GM19025 (cell line): ENCODE measurements at regions not wholly inside any gene's neighbourhood (a gene's known extent, or its start where the extent isn't known, plus 50 kb on each side); places are given as distances from the start of the nearest gene placed in this dataset.

Source experiments
- ATAC-seq: cut with Tn5 transposase; IDR thresholded peaks from one replicate; pipeline ENCODE4 v1.9.1; 2021; ENCODE audit warnings: mild to moderate bottlenecking, low read depth, moderate library complexity; ENCODE audit not compliant: unreplicated experiment

DNA sequence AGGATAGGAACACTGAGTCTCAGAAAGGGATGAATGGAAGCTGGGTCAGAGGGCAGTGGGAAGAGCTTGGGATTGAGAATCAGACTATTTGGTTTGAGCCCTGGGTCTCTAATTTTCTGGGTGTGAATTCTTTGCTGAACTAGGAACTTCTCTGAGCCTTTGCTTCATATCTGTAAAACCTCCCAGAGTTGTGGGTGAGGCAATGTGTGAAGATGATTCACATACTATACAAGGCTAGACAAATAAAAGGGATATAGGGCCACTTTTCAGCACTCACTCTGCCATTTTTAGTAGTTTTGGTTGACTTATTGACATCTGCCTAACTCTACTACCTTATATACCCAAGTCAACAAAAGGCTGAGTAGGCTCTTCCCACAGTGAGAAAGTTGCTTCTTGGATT is 77.7 kb upstream of the JUN start:
- ATAC-seq: no peak

DNA sequence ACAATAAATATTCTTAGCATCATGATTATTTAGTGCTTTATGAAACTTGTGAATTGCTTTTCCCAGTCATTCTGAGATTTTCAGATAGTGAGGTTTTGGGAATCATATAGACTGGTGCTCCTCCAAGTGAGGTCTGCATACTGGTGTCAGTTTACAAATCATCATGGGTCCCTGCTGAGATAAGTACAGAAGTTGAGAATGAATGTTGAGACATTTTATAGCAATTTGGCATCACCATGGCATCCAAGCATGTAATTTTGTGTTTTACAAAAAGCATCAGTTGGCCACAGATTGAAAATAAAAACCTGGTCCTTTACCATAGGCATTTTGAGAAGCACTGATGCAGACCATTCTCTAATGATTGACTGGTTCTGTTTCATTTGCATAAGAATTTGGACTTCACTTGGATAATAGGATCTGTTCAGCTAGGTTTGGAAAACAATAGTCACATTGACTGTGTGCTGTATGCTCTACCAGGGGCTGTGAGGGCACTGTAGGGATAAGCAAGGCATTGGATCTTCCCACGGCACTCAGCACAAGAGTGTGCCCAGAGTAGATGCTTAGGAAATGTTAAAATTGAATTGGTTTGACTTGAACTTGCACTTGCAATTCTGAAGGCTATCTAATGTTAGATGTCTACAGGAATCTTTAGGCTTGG is 79.0 kb upstream of the JUN start:
- no peak for ATAC-seq

DNA sequence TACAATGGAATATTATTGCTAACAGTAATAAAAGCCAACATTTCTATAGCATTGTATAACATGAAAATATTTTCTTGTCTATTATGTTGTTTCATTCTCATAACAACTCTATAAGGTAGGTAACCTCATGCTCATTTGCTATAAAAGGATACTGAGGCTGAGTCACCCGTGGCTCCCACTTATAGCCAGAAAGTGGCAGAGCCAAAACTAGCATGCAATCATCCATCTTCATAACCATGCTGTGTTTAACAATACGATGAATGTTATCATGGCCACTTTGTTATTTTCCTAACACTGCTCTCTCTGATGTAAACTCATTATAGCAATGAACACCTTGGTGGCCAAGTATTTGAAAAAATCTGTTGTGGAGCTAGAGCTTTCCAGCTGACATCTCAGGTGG is 80.8 kb upstream of the JUN start:
- ATAC-seq: no peak

GRCh38 chr1:58866578-58866977 is 82.7 kb upstream of the JUN start:
- ATAC-seq: no peak

DNA sequence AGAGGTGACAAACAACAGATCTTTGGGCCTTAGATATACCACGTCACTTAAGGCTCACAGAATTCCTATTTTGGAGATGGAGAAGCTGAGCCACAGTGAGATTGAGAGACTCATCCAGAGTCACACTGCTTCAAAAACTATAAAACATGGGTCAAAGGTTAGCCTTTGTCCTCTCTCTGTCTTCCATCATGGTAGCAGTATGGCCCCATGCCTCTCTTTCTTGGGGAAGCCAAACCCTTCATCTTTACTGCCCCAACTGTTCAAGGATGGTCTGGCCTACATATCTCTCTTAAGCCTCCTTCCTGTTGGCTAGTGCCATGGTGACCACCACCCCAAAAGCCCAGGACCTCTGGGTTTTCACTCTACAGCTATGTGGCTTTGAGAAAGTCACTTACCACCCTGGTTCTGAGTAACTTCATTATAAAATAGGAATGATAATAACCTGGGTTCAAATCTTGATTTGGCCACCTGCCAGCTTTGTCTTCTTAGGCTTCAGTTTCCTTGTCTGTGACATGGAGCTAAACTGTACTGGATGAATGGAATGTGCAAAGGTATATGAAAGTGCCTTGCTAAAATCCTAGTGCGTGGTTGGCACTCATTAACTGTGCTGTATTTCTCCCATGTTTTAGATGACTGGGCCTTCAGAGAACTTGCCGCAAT is 85.9 kb upstream of the JUN start:
- ATAC-seq: no peak

GRCh38 chr1:58870298-58870676 is 86.4 kb upstream of the JUN start:
- ATAC-seq: no peak

DNA sequence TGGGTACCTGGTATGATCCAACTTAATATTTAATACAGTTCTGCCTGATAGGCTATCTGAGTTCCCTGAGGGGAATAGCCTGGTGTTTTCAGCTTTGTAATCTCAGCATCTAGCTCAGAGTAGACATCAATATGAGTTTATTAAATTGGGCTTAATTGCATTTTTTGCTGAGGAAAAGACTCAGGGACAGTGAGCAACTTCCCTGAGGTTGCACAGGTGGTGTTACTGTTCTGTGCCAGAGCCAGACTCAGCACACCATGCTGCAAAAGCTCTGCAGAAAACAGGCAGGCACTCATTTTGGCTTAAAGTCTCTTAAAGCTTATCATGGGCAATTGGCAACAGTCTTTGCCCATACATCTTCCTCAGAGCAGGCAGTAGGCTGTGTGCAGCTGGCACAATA is 90.5 kb upstream of the JUN start:
- ATAC-seq: no peak

DNA sequence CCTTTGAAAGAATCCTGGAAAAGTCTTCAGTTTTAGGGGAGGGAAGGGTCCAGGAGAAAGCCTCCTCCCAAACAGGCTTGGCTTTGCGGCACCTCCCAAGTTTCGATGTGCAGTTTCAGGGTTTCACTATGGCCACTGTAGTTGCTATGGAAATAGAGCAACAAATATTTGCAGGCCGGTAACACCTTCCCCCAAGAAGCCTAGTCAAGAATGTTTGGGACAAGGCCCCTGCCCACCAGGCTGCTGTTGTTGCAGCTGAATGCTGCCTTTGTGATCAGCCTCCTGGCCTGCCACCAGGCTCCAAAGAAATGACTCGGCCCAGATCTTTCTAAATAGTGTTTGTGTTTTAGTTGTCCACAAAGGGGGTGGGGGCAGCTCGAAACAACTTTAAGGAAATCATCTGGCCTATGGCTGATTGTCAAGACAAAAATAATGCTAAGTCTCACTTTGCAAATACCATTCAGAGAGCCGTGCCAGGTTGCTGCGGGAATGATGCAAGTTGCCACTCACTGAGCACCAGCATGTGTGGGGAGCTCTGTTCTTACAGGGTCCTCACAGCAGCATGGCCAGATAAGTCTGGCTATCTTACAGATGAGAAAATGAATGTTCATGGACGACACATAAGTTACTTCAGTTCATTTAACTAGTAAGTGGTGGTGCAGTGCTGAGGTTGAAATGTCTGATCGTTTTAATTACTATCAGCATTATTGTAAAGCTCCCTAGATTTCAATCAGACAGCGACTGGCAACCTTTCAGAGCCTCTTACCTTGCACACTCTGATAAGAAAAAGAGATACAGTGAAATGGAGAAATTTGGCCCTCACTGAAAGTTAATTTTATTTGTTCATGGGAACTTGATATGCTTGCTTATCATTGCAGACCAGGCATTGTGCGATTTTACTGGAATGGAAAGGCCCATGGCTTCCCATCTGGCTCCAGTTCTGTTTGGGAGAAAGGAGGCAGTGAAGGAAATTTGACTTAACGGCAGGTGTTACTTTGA is 91.2 kb upstream of the JUN start:
- no peak for ATAC-seq

DNA sequence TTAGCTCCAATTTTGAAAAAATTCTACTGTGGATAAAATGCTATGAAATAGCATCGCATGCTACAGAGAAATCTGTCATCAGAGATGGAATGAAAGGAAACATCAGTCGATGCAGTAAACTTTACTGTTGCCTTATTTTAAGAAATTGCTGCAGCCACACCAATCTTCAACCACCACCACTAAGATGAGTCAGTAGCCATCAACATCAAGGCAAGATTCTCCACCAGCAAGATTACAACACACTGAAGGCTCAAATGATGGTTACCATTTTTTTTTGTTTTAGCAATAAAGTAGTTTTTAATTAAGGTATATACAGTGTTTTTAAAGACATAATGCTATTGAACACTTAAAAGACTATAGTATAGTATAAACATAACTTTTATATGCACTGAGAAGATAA is 95.6 kb upstream of the JUN start:
- no peak for ATAC-seq

DNA sequence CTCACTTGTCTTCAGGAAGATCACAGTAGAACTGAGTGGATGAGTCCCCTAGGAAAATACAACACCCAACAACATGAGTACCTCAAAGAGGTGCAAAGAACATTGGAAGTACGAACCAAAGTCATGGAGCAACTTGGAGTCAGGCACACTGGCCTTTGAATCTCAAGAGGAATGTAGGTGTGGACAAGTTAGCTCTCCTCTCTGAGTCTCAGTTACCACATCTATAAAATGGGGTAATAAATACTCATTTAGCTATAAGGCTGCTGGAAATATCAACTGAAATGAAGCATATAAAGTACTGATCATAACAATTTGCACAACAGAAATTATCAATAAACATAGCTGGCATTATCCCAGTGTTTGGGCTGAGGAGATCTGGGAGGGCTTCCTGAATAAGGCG is 96.7 kb upstream of the JUN start:
- ATAC-seq: no peak

- ATAC-seq: no peak
These were observed 97.7 kb upstream of the JUN start for GRCh38 chr1:58881471-58881994.

DNA sequence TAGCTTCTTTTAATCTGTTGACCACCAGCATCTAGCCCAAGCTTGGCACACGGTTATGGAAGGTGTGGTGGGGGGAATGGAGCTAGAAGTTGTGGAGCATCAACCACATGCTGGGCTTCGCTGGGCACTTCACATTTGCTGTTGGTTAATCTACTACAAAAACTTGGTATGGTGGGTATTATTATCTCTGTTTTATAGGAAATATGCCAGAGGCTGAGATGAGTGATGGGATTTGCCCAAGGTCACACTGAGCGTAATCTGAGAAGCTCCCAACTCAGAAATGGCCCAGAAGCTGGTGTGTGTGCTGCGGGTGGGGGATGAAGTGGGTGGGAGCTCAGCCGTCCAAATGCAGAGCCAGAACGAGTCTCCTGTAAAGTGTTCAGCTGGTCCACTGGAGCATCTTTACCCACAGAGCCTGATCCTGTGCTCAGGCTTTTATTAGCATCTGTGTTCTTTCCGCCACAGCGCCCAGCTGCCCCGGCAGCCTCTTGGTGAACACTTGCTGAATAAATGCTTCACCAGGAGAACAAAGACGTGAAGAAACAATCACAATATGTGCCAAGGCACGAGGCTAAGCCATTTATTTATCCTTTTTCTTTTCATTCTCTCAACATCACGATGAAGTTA is 98.6 kb upstream of the JUN start:
- no peak for ATAC-seq

DNA sequence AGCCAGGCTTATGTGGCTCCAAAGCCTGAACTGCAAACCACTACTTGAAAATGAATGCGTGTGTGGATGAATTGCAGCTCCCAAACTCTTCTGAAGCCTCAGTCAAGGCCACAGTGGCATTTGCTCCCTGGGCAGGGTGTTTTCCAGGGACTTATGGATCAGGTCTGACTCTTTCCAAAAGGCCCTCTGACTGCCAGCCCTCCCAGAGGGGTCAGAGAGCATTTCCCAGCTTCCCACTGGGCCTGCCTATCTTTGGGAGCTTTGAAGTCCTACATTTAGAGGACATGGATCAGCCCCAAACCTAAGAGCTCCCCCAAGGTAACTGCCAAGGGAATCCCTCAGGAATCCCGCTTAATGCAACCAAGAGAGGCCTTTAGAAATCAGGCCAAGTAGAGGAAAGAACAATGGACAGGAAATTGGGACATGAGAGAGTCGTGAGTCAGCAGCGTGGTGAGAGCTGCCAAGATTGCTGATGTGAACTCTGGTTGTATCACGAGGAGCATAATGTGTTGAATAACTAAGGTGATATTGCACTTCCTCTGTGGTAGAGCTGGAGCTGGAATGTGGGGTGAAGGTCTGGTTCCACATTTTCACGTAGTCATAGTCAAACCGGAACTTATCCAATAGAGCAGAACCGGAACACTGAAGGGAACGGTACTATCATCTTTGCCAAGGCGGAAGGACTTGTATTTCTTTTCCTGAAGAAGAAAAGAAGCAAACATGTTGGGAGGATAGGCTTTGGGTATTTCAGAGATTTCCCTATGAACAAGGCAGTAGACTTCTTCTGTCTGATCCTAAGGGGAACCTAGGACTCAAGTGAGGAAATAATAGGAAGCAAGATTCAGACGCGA is 99.4 kb upstream of the JUN start:
- ATAC-seq: no peak

DNA sequence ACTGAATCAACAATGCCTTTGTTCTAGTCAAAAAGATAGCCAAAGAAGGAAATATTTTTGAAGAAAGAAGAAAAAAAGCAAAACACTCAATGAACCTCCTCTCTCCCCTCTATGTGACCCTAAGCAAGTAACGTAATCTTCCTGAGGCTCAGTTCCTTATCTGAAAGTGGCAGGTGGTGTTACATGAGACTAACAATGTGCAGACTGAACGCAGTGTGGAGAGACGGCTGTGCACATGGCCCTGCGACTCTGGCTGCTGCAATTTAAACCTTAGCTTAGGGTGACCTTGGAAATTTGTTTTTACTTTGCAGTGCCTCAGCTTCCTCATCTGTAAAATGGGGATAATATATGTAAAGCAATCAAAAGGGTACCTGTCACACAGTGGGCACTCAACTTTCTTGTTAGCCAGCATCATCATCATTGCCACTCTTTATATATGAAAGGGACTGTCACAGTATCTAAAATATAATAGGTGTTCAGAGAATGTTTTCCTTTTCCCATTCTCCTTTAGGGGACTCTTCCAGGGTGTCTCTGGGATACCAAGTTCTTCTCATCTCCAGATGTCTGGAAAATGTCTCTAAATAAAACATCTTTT is 100.1 kb upstream of the JUN start:
- ATAC-seq: no peak

DNA sequence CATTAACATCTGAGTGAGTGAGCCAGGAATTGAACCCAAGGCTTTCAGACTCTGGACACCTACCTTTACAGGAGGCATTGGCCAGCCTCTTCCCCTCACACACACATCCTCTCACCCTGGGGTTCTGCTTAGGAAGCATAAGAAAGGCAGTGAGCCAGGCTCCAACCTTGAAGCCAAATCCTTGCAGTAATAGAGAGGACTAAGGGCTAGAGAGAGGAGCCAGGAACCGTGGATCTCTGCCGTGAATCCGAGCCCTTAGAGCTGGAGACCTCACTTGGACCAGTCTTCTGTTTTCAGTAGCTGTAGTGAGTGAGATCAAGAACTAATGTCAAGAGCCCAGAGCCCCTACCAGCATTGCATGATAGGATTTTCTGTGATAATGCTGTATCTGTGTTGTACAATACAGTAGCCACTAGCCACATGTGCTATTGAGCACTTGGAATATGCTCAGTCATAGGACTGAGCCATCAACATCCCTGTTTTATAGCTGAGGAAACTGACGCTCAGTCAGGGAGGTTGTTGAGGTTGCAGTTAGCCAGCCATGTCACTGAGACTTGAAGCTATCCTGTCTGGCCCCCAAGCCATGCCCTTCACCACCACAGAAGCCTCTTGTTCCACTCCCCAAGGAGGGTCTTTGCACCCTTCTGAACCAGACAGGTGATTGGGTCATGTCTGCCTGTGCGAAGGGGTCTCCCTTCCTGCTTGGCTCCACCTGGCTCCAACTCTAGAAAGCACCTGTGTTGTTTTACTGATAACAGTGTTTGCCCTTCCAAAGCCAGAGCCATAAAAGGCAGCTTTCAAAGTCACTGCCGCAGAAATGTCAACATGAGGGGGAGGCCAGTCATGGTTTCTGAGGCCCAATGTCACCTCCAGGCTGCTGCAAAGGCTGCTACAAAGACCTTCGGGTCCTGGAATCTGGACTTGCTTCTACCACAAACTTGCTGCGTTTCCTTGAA is 101.1 kb upstream of the JUN start:
- no peak for ATAC-seq

DNA sequence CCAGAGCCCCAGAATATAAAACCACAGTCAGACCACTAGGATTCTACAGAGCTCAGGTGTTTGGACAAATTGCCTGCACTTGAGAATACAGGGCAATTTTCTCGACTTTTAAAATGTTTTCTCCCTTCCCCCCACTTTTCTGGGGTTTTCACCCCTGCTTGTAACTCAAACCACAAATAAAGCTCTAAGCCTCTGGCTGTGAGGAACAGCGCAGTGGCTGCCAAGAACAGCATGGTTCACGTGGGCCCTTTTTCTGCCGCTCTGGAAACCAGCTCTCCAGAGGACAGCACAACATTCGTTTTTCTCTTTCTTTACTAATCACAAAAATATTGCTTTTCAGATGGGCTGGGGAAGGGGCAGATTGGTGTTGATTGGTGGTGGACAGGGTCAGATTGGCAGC is 102.2 kb upstream of the JUN start:
- no peak for ATAC-seq

GRCh38 chr1:58886611-58887010 is 102.8 kb upstream of the JUN start:
- ATAC-seq: no peak

GRCh38 chr1:58887059-58887458 is 103.2 kb upstream of the JUN start:
- ATAC-seq: no peak
